ENCODE measurements at regions not wholly inside any gene's neighbourhood (a gene's known extent, or its start where the extent isn't known, plus 50 kb on each side); places are given as distances from the start of the nearest gene placed in this dataset.

- no peak for DNase-seq
These were observed 754.5 kb upstream of the FAM98A start for GRCh38 chr2:34353509-34354113.

- DNase-seq = no peak
These were observed 750.4 kb upstream of the FAM98A start for GRCh38 chr2:34349527-34349926.

- no peak for DNase-seq
These were observed 745.9 kb upstream of the FAM98A start for GRCh38 chr2:34345030-34345429.

- no peak for DNase-seq
These were observed 741.2 kb upstream of the FAM98A start for GRCh38 chr2:34340307-34340706.

GRCh38 chr2:34337735-34338134 is 738.6 kb upstream of the FAM98A start:
- no peak for DNase-seq

- no peak for DNase-seq
These were observed 733.7 kb upstream of the FAM98A start for GRCh38 chr2:34332813-34333212.

- no peak for DNase-seq
These were observed 721.0 kb upstream of the FAM98A start for GRCh38 chr2:34320056-34320455.

- DNase-seq = no peak
These were observed 718.7 kb upstream of the FAM98A start for GRCh38 chr2:34317797-34318196.

GRCh38 chr2:34316788-34317187 is 717.7 kb upstream of the FAM98A start:
- no peak for DNase-seq

GRCh38 chr2:34311816-34312215 is 712.7 kb upstream of the FAM98A start:
- no peak for DNase-seq

GRCh38 chr2:34308140-34308539 is 709.0 kb upstream of the FAM98A start:
- no peak for DNase-seq

- DNase-seq = no peak
These were observed 708.5 kb upstream of the FAM98A start for GRCh38 chr2:34307636-34308035.

GRCh38 chr2:34306745-34307144 is 707.6 kb upstream of the FAM98A start:
- no peak for DNase-seq

- DNase-seq = no peak
These were observed 706.5 kb upstream of the FAM98A start for GRCh38 chr2:34305587-34305986.

- DNase-seq = no peak
These were observed 695.9 kb upstream of the FAM98A start for GRCh38 chr2:34294961-34295360.

GRCh38 chr2:34291076-34291475 is 692.0 kb upstream of the FAM98A start:
- DNase-seq = no peak

GRCh38 chr2:34288016-34288415 is 688.9 kb upstream of the FAM98A start:
- DNase-seq = no peak

GRCh38 chr2:34280606-34281005 is 681.5 kb upstream of the FAM98A start:
- no peak for DNase-seq

GRCh38 chr2:34266908-34267697 is 668.0 kb upstream of the FAM98A start:
- no peak for DNase-seq

- DNase-seq = no peak
These were observed 662.6 kb upstream of the FAM98A start for GRCh38 chr2:34261701-34262100.

- DNase-seq = no peak
These were observed 655.3 kb upstream of the FAM98A start for GRCh38 chr2:34254272-34254878.

- DNase-seq = no peak
These were observed 653.0 kb upstream of the FAM98A start for GRCh38 chr2:34252111-34252510.

GRCh38 chr2:34251578-34251977 is 652.5 kb upstream of the FAM98A start:
- DNase-seq = no peak

GRCh38 chr2:34244195-34244594 is 645.1 kb upstream of the FAM98A start:
- DNase-seq = no peak
